HepG2 (cell line): ENCODE measurements at regions not wholly inside any gene's neighbourhood (a gene's known extent, or its start where the extent isn't known, plus 50 kb on each side); places are given as distances from the start of the nearest gene placed in this dataset.
A peak's percentile ranks its signal among the peaks of the same experiment; 100 is the strongest.

Experiments
- ATAC-seq: fragments of 200-7000 bp; cut with Tn5 transposase; 3 replicates; pipeline ENCODE4 v1.9.1; 2020; ENCODE audit warnings: mild to moderate bottlenecking, moderate library complexity
- BruUV-seq: library from RNA; stranded (reverse); fragments of 400-500 nt; replicated peaks from 2 replicates; lab custom pipeline; 2021; lab: Mats Ljungman, UMichigan
- CTCF ChIA-PET: fragments of 300-600 bp; formaldehyde crosslinking; extraction: SDS; loops from one replicate; lab custom pipeline; 2021; ENCODE audit warnings: low total read pairs, inconsistent platforms, low intra/inter-chr PET ratio; lab: Yijun Ruan, JAX
- POLR2A ChIA-PET: fragments of 350-600 bp; sonication (Branson Sonifier 250); formaldehyde crosslinking; loops from one replicate; lab custom pipeline; 2020; ENCODE audit warnings: antibody characterized with exemption, inconsistent platforms; lab: Yijun Ruan, JAX
- DNase-seq: peaks from one replicate; pipeline ENCODE4 v3.0.0-alpha.2; 2015; ENCODE audit warnings: low spot score
- FAIRE-seq: peaks from 3 replicates; lab custom pipeline; 2011; peaks lifted over from hg19 to GRCh38; lab: Jason Lieb, UNC
- H2AFZ ChIP-seq: one replicate; pipeline ENCODE4 v1.6.1; 2011; ENCODE audit warnings: low read length, inconsistent platforms
- H3K27ac ChIP-seq: fragments of 300-600 bp; 3 replicates; pipeline ENCODE4 v1.8.0; 2011; ENCODE audit warnings: mixed run types, mild to moderate bottlenecking, mixed read lengths, low read length, inconsistent platforms; ENCODE audit not compliant: insufficient read depth; ENCODE audit errors: extremely low read length
- H3K27me3 ChIP-seq, 2 experiments: fragments of 200-600 bp in 1 of 2; 2 replicates in 1 of 2; 3 replicates in 1 of 2; pipeline versions ENCODE4 v1.6.0 to v1.8.0; 2011; ENCODE audit warnings: low read length in 2 of 2, mild to moderate bottlenecking in 2 of 2, moderate library complexity in 2 of 2, inconsistent platforms in 1 of 2; ENCODE audit not compliant: insufficient read depth in 2 of 2, control insufficient read depth in 1 of 2
- H3K36me3 ChIP-seq, 2 experiments: fragments of 200-600 bp in 1 of 2; replicated peaks in 1 of 2; 2 replicates in 1 of 2; 3 replicates in 1 of 2; pipeline versions ENCODE4 v1.5.1 to v1.8.0; 2011; ENCODE audit warnings: low read length in 2 of 2, inconsistent platforms in 1 of 2; ENCODE audit not compliant: insufficient read depth in 2 of 2, control insufficient read depth in 1 of 2
- H3K4me1 ChIP-seq: 2 replicates; pipeline ENCODE4 v1.5.1; 2012; ENCODE audit warnings: low read length, inconsistent platforms; ENCODE audit not compliant: insufficient read depth
- H3K4me2 ChIP-seq: 2 replicates; pipeline ENCODE4 v1.6.0; 2011; ENCODE audit warnings: low read depth, low read length, inconsistent platforms
- H3K4me3 ChIP-seq, 3 experiments: fragments of 200-600 bp in 1 of 3; sonication (generic), shearing (Covaris generic) in 1 of 3; replicated peaks in 1 of 3; 2 replicates each; pipeline ENCODE4 v1.5.1; 2011 to 2016; ENCODE audit warnings: low read length in 3 of 3, inconsistent platforms in 2 of 3, low read depth in 2 of 3, mild to moderate bottlenecking in 2 of 3, control low read depth in 1 of 3, mixed read lengths in 1 of 3; ENCODE audit not compliant: insufficient read depth in 1 of 3
- H3K79me2 ChIP-seq: one replicate; pipeline ENCODE4 v1.6.1; 2011; ENCODE audit warnings: low read length, inconsistent platforms; ENCODE audit not compliant: insufficient read depth
- H3K9ac ChIP-seq: 2 replicates; pipeline ENCODE4 v1.6.0; 2011; ENCODE audit warnings: mild to moderate bottlenecking, low read depth, low read length, inconsistent platforms; ENCODE audit not compliant: insufficient read depth
- H3K9me3 ChIP-seq: 2 replicates; pipeline ENCODE4 v1.5.1; 2012; ENCODE audit warnings: mild to moderate bottlenecking, low read length
- H4K20me1 ChIP-seq: 2 replicates; pipeline ENCODE4 v1.6.0; 2011; ENCODE audit warnings: inconsistent platforms, mild to moderate bottlenecking, low read length, moderate library complexity; ENCODE audit not compliant: insufficient read depth
- CEBPB ChIP-seq: IDR thresholded peaks from 2 replicates; pipeline ENCODE4 v1.6.1; 2011; ENCODE audit warnings: low read depth, low read length, improper control_type of control experiment, borderline replicate concordance
- CSRNP2 ChIP-seq: sonication (generic); formaldehyde crosslinking; conservative IDR thresholded peaks from 2 replicates; pipeline ENCODE4 v1.8.0; 2022; ENCODE audit warnings: low read depth, missing genetic modification reagents
- DPF2 ChIP-seq: sonication (generic); formaldehyde crosslinking; IDR thresholded peaks from 2 replicates; pipeline ENCODE4 v1.4.0; 2020; ENCODE audit warnings: mild to moderate bottlenecking, low read depth, missing genetic modification reagents, borderline replicate concordance
- EP300 ChIP-seq, 3 experiments: sonication (generic) in 1 of 3; formaldehyde crosslinking in 1 of 3; IDR thresholded peaks; 2 replicates each; pipeline versions ENCODE4 v1.5.1 to v1.6.1; 2011 to 2020; ENCODE audit warnings: low read depth in 2 of 3, low read length in 2 of 3, borderline replicate concordance in 1 of 3, improper control_type of control experiment in 1 of 3, mild to moderate bottlenecking in 1 of 3, missing genetic modification reagents in 1 of 3, moderate library complexity in 1 of 3
- LCORL ChIP-seq, 2 experiments: fragments of 450-650 bp in 1 of 2; sonication (generic) in 1 of 2; formaldehyde crosslinking in 1 of 2; IDR thresholded peaks; 2 replicates each; pipeline versions ENCODE4 v1.5.0 to v1.6.1; 2017 to 2020; ENCODE audit warnings: antibody characterized with exemption in 1 of 2, missing genetic modification reagents in 1 of 2
- MXD4 ChIP-seq: IDR thresholded peaks from 2 replicates; pipeline ENCODE4 v1.6.1; 2016; ENCODE audit warnings: mild to moderate bottlenecking, missing biosample characterization, missing genetic modification reagents
- NRL ChIP-seq: sonication (generic); formaldehyde crosslinking; IDR thresholded peaks from 2 replicates; pipeline ENCODE4 v1.5.0; 2020; ENCODE audit warnings: missing genetic modification reagents, mild to moderate bottlenecking, moderate library complexity, borderline replicate concordance
- SRSF9 ChIP-seq: fragments of 200-400 bp; formaldehyde crosslinking; IDR thresholded peaks from 2 replicates; pipeline ENCODE4 v1.6.1; 2018; ENCODE audit warnings: borderline replicate concordance, mild to moderate bottlenecking, low read depth, low read length; ENCODE audit not compliant: insufficient read depth, poor library complexity, severe bottlenecking
- TBX2 ChIP-seq: sonication (generic); formaldehyde crosslinking; IDR thresholded peaks from 2 replicates; pipeline ENCODE4 v1.5.0; 2020; ENCODE audit warnings: missing genetic modification reagents, mild to moderate bottlenecking, borderline replicate concordance
- ZNF3 ChIP-seq: IDR thresholded peaks from 2 replicates; pipeline ENCODE4 v1.7.0; 2017; ENCODE audit warnings: inconsistent platforms
- ZNF44 ChIP-seq: sonication (generic); formaldehyde crosslinking; IDR thresholded peaks from 2 replicates; pipeline ENCODE4 v1.5.1; 2020; ENCODE audit warnings: mild to moderate bottlenecking, missing genetic modification reagents
- ZNF883 ChIP-seq: sonication (generic); formaldehyde crosslinking; IDR thresholded peaks from 2 replicates; pipeline ENCODE4 v1.5.1; 2020; ENCODE audit warnings: mild to moderate bottlenecking, missing genetic modification reagents; ENCODE audit errors: not compliant biosample characterization
- WGBS: methylation state at CpG from one replicate; pipeline ENCODE4 v1.1.6; 2017; ENCODE audit warnings: low lambda C conversion rate; 5-methylcytosine and 5-hydroxymethylcytosine counted together
- in situ Hi-C: cut with HindIII; loops from 2 replicates; pipeline ENCODE4 v1.10.0; 2017; ENCODE audit warnings: low pct_unique_long_range_greater_than_20kb; ENCODE audit not compliant: extremely low pct_ligation_motif_present
- intact Hi-C: fragments of 100-400 bp; cut with micrococcal nuclease; formaldehyde crosslinking; loops from one replicate; pipeline ENCODE4 v1.10.0; 2022; ENCODE audit not compliant: unreplicated experiment
- TF ChIP-seq, protein P1 (sequence below): sonication (generic); formaldehyde crosslinking; IDR thresholded peaks from 2 replicates; pipeline ENCODE4 v1.8.1; 2022; ENCODE audit warnings: low read depth, mild to moderate bottlenecking, missing genetic modification reagents
- TF ChIP-seq, protein P2 (sequence below): sonication (generic); formaldehyde crosslinking; IDR thresholded peaks from 2 replicates; pipeline ENCODE4 v1.8.1; 2022; ENCODE audit warnings: mild to moderate bottlenecking, missing genetic modification reagents

DNA sequence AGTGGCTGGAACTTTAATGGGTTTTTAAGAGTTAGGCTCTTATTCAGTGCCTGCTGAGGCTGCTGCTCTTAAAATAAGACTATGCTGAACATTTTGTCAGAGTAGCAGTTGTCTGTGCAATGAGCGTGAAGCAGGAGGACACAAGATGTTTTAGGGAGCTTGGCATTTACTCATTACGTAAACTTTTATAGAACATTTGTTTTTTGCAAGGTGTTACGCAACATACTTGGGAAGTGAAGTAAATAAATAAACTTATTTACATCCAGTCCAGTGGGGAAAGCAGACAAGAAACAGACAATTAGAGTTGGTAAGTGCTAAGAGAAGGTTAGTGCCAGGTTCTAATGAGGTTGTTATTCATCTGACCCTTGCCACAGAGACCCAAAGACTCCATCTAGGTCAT, 226.0 kb downstream of the HINT1 start:
- ChIA-PET POLR2A (no interaction called here), CTCF (no interaction called here)
- H3K79me2 ChIP-seq = no peaks in the 10 kb centered on the region

DNA sequence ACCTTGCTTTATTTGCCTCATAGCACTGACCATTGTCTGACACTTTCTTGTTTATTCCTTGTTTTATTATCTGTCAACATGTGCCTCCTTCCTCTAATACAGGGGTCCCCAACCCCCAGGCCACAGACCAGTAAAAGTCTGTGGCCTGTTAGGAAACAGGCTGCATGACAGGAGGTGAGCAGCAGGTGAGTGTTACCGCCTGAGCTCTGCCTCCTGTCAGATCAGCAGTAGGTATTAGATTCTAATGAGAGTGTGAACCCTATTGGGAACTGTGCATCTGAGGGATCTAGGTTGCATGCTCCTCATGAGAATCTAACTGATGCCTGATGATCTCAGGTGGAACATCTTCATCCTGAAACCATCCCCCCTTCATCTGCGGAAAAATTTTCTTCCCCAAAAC, 228.0 kb downstream of the HINT1 start:
- FAIRE-seq (no peak), DNase-seq (no peak), ATAC-seq (no peak)
- 8% methylated on average over 2 of the region's 2 CpGs for WGBS
- Histone ChIP-seq H3K36me3 (no peaks in the 10 kb centered on the region), H2AFZ (no peak overlapping the region), H3K4me3 (no peak overlapping the region), H3K9me3 (no peaks in the 10 kb centered on the region), H3K27me3 (no peaks in the 10 kb centered on the region), H3K4me2 (no peak overlapping the region), H3K4me1 (no peaks in the 10 kb centered on the region), H3K79me2 (no peaks in the 10 kb centered on the region), H3K9ac (no peak overlapping the region), H4K20me1 (no peaks in the 10 kb centered on the region), H3K27ac (no peak overlapping the region)
- POLR2A ChIA-PET = no interaction called here
- in situ Hi-C loops = no loop called here
- CTCF ChIA-PET = no interaction called here
- intact Hi-C loops = no loop called here
- no TSS peak for BruUV-seq
- TF ChIP-seq ZNF44 (CRISPR knock-in tag) (no peak), ZNF883 (CRISPR knock-in tag) (no peak), EP300 (IDR thresholded peaks at IDR 0.05; ENCODE audit: low read depth in 2 of 2, low read length in 2 of 2) (no peak), EP300 (CRISPR knock-in tag; IDR thresholded peaks at IDR 0.05; ENCODE audit: borderline replicate concordance) (no peak), CSRNP2 (no peak), MXD4 (CRISPR knock-in tag) (no peak), LCORL (IDR thresholded peaks at IDR 0.05) (no peak), LCORL (CRISPR knock-in tag; IDR thresholded peaks at IDR 0.05) (no peak), DPF2 (CRISPR knock-in tag) (no peak), SRSF9 (no peak), TBX2 (CRISPR knock-in tag) (no peak), ZNF3 (CRISPR knock-in tag) (no peak)
- TF ChIP-seq, protein P1, sequence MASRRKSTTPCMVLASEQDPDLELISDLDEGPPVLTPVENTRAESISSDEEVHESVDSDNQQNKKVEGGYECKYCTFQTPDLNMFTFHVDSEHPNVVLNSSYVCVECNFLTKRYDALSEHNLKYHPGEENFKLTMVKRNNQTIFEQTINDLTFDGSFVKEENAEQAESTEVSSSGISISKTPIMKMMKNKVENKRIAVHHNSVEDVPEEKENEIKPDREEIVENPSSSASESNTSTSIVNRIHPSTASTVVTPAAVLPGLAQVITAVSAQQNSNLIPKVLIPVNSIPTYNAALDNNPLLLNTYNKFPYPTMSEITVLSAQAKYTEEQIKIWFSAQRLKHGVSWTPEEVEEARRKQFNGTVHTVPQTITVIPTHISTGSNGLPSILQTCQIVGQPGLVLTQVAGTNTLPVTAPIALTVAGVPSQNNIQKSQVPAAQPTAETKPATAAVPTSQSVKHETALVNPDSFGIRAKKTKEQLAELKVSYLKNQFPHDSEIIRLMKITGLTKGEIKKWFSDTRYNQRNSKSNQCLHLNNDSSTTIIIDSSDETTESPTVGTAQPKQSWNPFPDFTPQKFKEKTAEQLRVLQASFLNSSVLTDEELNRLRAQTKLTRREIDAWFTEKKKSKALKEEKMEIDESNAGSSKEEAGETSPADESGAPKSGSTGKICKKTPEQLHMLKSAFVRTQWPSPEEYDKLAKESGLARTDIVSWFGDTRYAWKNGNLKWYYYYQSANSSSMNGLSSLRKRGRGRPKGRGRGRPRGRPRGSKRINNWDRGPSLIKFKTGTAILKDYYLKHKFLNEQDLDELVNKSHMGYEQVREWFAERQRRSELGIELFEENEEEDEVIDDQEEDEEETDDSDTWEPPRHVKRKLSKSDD (CRISPR knock-in tag) = no peak
- TF ChIP-seq, protein P2, sequence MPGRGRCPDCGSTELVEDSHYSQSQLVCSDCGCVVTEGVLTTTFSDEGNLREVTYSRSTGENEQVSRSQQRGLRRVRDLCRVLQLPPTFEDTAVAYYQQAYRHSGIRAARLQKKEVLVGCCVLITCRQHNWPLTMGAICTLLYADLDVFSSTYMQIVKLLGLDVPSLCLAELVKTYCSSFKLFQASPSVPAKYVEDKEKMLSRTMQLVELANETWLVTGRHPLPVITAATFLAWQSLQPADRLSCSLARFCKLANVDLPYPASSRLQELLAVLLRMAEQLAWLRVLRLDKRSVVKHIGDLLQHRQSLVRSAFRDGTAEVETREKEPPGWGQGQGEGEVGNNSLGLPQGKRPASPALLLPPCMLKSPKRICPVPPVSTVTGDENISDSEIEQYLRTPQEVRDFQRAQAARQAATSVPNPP (CRISPR knock-in tag) = no peak

More for the DNA sequence above, 226.0 kb downstream of the HINT1 start:
- no peak for FAIRE-seq
- H3K27ac ChIP-seq = no peak overlapping the region
- H4K20me1 ChIP-seq = no peaks in the 10 kb centered on the region
- H3K27me3 ChIP-seq = no peaks in the 10 kb centered on the region
- no peak for DNase-seq
- no peak for ATAC-seq
- TF ChIP-seq NRL (no peak), CEBPB (peak; percentile 77)
- in situ Hi-C loops = no loop called here
- no peaks in the 10 kb centered on the region for H3K4me1 ChIP-seq
- 27% methylated on average over 3 of the region's 3 CpGs for WGBS
- H2AFZ ChIP-seq = no peak overlapping the region
- intact Hi-C loops = no loop called here
- no peaks in the 10 kb centered on the region for H3K9me3 ChIP-seq
- no peak overlapping the region for H3K4me3 ChIP-seq
- H3K36me3 ChIP-seq = no peaks in the 10 kb centered on the region
- no peak overlapping the region for H3K9ac ChIP-seq
- no TSS peak for BruUV-seq
- H3K4me2 ChIP-seq = no peak overlapping the region
